ENCODE measurements at regions not wholly inside any gene's neighbourhood (a gene's known extent, or its start where the extent isn't known, plus 50 kb on each side); places are given as distances from the start of the nearest gene placed in this dataset.

- ChIA-PET CTCF (no interaction called here), POLR2A (ENCODE audit: unreplicated experiment) (no interaction called here)
- ATAC-seq (ENCODE audit: low read depth): no peak
Measured at GRCh38 chr12:29908157-29908556, 124.4 kb upstream of the TMTC1 start.

More at GRCh38 chr12:29908157-29908556, 124.4 kb upstream of the TMTC1 start:
- TF ChIP-seq RFX5 (IDR thresholded peaks at IDR 0.05; ENCODE audit: low read depth, low read length) (no peak), MAFK (IDR thresholded peaks at IDR 0.05; ENCODE audit: low read depth, low read length) (peak; percentile 70)
- Histone ChIP-seq H2BK120ac (ENCODE audit: low read depth, low read length) (no peak overlapping the region), H2AK9ac (replicated peaks; ENCODE audit: low read depth, low read length, poor library complexity) (no peak overlapping the region), H2AFZ (replicated peaks; ENCODE audit: low read length, poor library complexity) (no peak overlapping the region), H3K14ac (replicated peaks; ENCODE audit: low read depth, low read length) (no peak overlapping the region), H4K8ac (ENCODE audit: low read depth in 2 of 2, low read length in 2 of 2) (no peak overlapping the region), H4K20me1 (ENCODE audit: insufficient read depth, low read length) (no peaks in the 10 kb centered on the region), H3K4me2 (ENCODE audit: low read depth, low read length) (no peak overlapping the region), H3K18ac (ENCODE audit: low read depth, low read length) (no peak overlapping the region), H4K91ac (ENCODE audit: insufficient read depth, low read depth, low read length) (no peak overlapping the region), H3K4me1 (ENCODE audit: control insufficient read depth, insufficient read depth, low read length) (no peaks in the 10 kb centered on the region), H3K4ac (ENCODE audit: low read depth, low read length) (no peak overlapping the region), H3K4me3 (ENCODE audit: insufficient read depth, low read depth, low read length) (no peak overlapping the region), H3K9me3 (ENCODE audit: control insufficient read depth, insufficient read depth, low read length) (no peaks in the 10 kb centered on the region), H3K36me3 (ENCODE audit: control insufficient read depth, insufficient read depth, low read length) (no peaks in the 10 kb centered on the region), H3K56ac (ENCODE audit: extremely low read depth, insufficient read depth, low read length) (no peak overlapping the region), H2AK5ac (ENCODE audit: low read depth, low read length) (no peak overlapping the region), H2BK5ac (ENCODE audit: low read depth, low read length, poor library complexity, severe bottlenecking) (no peak overlapping the region), H3K9me1 (ENCODE audit: insufficient read depth, low read length) (no peaks in the 10 kb centered on the region), H4K5ac (ENCODE audit: low read depth, low read length) (no peak overlapping the region), H3K27ac (ENCODE audit: insufficient read depth, low read length) (no peak overlapping the region), H3K27me3 (ENCODE audit: control insufficient read depth, insufficient read depth, low read length) (no peaks in the 10 kb centered on the region), H3K79me1 (ENCODE audit: low read depth in 1 of 2, low read length in 2 of 2) (no peaks in the 10 kb centered on the region), H2BK15ac (ENCODE audit: low read depth, low read length) (no peak overlapping the region), H3K23ac (ENCODE audit: low read depth, low read length) (no peak overlapping the region), H3K9ac (ENCODE audit: low read depth, low read length) (no peak overlapping the region), H2BK20ac (ENCODE audit: low read depth, low read length) (no peak overlapping the region)
- WGBS, 2 experiments (ENCODE audit: extremely low coverage in 2 of 2, insufficient read length in 1 of 2): no CpG with 5 or more reads among the region's 1 CpG
- no peak for DNase-seq
- intact Hi-C loops (cut with micrococcal nuclease): no loop called here
- in situ Hi-C loops (cut with MboI; ENCODE audit: low sequenced_read_pairs): no loop called here
- no TSS peak for BruUV-seq (replicated peaks)
- dilution Hi-C loops (cut with HindIII; ENCODE audit: low sequenced_read_pairs, unreplicated experiment): no loop called here
